ENCODE measurements at regions not wholly inside any gene's neighbourhood (a gene's known extent, or its start where the extent isn't known, plus 50 kb on each side); places are given as distances from the start of the nearest gene placed in this dataset.
"Not testable (repeated sequence)": the region's sequence is repeated elsewhere in the genome, so short reads cannot be mapped to it uniquely, and the experiment has no call there.

DNA sequence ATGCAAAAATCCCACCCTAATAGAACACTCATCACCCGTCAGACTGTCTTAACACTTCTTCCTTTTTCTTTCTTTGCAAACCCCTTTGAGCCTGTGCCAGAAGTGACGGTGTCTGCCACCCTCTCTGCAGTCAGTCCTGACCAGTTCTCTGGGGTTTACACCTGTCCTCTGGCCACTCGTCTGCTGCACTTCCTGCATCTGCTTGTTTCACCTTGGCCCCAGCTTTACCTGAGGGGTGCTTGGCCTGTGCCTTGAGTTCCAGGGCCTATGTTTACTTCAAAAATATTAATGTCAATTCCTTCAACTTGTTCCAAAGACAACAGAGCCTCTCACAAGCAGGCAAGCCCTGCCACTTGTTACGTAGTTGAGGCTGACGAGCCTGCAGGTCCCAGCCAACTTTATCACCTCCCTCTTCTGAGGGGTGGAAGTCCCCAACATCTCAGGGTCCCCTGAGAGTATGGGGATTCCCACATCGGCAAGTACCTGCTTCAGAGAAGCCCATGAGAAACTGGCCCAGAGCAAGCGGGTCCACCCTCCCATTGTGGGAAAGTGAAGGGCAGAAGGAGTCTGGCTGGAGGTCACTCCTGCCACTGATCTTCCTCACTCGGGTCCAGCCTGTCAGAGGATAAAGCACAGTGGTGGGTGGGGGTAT lies 205.4 kb downstream of the DAD1 start:
- no peak for DNase-seq

DNA sequence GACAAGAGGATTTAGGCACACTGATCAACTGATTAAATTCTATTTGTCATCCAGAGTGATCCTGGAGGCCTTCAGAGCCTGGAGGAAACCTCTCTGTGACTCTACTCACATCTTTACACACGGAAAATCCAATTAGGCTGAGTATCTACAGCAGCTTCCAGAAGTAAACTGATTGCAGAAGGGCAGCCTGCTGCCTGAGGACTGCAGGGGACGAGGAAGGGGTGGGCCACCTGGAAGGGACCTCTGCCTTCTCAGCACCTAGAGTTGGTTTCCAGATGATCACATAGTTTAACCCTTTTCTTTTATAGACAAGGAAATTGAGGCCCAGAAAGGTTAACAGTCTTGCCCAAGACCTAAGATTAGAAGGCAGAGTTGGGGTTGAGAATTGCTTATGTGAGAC lies 206.1 kb downstream of the DAD1 start:
- DNase-seq = no peak

DNA sequence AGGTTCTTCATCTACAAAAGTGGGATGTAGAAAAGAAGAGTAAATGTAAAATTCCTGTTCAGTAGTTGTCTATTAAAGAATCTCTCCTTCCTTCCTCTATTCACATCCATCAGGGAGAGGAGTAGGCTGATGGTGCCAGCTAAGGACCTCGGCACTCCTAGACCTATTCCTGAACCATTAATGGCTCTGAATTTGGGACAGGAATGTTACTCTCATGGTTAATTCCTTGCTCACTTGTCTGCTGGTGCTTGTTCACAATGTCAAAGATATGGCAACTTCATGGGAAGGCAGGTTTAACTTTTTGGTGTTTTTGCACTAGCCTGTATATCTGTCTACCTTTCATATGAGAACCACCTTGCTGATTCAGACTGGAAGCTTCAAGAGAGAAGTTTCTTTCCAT lies 206.6 kb downstream of the DAD1 start:
- no peak for DNase-seq

DNA sequence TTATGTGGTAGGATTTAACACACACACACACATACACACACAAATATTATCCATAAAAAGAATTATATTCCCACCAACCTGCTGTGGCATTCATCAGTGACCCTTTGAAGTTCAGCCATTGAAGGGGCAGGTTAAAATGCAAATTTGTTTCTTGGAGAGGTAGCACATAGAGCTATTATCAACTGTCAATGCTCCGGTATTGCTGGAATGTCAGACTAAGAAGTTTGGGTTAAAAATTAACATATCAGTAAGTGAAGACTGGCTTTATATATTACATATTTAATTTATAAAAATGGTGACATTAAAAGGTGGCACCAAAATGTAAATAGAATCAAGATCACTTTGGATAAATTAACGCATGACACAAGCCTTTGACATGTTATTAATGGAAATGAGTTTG lies 207.3 kb downstream of the DAD1 start:
- DNase-seq = no peak

DNA sequence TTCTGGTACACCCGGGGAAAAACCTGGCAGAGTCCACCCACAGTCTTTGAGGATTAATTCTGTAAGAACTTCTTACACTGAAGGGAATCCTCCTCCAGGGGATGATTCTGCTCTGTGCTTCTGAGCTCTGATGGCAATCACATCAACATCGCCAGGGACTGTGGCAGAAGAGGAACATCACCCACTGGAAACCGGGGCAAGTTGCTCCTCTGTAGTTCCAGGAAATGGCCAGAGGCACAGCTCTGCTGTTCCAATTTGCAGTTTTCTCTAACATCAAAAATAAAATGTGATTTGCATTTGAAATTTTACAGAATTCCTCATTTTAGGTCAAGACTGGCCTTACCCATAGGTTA lies 207.6 kb downstream of the DAD1 start:
- DNase-seq = no peak

DNA sequence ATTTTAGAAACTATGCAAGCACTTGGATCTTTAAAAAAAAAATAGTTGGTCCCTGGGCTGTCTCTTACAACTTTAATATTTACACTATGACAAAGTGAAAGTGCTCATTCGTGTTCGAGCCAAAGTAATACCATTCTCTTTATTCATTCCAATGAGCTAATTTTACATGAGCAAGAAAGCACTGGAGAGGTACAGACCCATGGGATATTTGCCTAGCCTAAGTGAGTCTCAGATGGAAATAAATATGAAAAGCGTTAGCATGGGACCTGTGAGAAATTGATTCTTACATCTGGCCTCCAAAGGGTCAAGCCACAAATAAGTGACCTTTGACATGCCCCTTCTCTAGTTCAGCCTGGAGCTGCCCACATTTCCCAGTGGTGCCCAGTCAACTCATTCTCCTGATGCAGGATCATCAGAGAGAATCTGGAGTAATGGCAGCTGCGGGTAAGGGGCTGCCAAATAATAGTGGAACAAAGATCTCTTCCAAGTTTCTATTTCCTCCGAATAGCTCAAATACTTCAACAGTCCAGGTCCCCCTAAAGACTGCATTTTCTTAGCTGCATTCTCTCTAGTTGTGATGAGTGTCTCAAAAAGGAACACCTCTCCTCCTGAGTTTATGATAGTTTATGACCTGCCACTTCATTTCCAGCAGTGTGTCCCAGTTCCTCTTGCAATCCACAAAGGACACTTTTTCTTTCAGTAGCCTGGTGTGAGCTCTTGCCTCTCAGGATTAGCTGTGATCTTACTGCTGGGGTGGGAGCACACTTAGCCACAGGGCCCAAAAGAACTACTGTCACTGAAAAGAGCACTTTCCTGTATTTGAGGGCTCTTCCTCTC lies 208.2 kb downstream of the DAD1 start:
- no peak for DNase-seq

DNA sequence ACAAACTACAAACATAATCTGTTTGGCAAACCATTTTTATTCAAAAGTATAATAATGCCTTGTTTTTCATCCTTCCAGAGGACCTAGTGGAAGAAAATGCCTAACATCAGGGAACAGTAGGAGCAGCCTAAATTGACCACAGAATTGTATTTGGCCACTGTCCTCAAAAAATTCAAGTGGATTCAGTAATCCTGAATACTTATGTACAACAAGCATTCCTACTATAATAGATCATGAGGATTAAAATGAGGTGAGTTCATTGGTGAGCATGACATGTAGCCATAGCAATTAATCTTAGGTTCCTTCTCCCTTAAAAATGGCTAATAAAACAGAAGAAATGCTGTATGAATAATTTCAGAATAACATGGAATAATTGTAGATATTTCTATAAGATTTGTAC lies 209.3 kb downstream of the DAD1 start:
- no peak for DNase-seq

DNA sequence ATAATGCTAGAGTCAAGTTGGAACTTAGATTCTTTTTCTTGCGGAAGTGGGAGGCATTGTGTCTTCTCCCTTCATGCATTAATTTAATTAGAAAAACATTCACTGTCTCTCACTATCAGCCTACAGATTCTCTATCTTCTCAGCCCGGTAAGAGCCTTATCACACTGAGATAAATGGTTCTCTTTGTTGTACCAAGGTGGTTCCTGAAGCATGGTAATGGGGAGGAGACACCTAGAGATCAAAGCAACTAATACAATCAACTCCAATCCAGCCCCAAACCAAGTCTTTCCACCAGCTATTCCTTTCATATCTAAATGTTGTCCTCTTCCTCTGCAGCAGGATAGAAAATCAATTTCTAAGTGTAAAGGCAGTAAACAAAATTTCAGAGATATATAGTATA lies 210.8 kb downstream of the DAD1 start:
- no peak for DNase-seq

DNA sequence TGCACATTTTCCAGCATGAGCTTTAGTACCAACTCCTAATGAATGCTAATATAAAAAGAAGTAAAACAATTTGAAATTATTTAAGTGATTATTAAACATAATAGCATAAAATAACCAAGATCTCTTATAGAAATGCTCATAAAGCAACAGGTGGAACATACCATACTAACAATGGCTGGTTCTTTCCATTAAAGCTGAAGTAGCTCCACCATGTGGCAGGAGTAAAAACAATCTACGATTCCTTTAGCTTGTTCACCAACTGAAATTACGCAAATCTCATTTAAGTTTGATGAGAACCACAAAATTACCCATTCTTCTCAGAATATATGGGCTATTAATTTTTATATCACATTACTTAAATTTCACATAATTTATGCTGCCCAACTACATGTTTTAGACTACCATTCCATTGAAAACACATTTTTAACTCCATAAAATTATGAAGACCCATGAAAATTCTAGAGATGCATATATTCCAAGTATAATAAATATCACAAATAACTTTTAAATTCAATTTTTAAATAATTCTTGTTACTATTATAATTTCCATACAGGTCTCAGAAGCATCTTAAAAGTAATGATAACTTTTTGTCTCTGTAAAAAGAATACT lies 213.6 kb downstream of the DAD1 start:
- DNase-seq = peak in 1 of 2 donors; percentile 18

DNA sequence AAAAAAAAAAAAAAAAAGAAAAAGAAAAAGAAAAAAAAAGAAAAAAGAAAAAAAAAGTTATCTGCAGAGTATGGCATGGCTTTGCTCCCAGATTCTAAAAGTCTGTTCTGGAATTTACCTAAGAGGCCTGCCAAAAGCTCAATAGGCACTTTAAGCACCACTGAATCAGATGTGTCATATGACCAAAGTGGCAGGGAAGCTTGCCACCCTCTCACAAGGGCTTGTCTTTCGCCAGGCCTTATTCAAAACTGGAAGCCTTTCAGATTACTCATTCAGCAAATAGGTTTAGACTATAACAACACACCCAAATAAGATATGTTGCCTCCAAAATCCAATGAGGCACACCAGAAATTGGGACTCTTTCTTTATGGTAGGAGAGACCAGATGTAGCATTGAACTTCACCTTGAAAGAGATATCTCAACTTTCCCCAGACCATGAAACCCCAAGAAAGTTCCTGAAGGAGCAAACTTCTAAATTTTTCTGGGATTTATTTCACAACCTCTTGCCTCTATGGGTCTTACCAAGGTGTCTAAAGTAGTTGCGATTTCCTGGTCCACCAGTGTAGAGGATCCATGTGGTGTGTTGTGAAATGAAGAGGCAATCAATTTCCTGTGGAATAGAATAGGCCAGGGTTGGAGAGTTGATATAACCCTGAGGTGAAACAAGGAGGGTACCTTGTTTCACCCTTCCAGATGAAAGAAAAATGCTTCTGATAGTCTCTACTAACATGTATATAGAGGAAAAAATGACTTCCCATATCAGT lies 218.8 kb downstream of the DAD1 start:
- no peak for DNase-seq

DNA sequence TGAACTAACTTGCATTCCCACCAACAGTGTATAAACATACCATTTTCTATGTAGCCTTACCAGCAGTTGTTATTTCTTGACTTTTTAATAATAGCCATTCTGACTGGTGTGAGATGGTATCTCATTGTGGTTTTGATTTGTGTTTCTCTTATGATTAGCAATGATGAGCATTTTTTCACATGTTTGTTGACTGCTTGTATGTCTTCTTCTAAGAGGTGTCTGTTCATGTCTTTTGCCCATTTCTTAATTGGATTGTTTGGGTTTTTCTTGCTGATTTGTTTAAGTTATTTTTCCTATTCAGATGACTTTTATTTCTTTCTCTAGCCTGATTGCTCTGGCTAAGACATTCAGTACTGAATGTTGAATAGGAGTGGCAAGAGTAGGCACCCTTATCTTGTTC lies 230.3 kb downstream of the DAD1 start:
- DNase-seq = no peak

DNA sequence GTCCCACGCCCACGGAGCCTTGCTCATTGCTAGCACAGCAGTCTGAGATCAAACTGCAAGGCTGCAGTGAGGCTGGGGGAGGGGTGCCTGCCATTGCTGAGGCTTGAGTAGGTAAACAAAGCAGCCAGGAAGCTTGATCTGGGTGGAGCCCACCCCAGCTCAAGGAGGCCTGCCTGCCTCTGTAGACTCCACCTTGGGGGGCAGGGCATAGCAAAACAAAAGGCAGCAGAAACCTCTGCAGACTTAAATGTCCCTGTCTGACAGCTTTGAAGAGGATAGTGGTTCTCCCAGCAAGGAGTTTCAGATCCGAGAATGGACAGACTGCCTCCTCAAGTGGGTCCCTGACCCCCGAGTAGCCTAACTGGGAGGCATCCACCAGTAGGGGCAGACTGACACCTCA lies 239.7 kb downstream of the DAD1 start:
- not testable (repeated sequence) for DNase-seq

DNA sequence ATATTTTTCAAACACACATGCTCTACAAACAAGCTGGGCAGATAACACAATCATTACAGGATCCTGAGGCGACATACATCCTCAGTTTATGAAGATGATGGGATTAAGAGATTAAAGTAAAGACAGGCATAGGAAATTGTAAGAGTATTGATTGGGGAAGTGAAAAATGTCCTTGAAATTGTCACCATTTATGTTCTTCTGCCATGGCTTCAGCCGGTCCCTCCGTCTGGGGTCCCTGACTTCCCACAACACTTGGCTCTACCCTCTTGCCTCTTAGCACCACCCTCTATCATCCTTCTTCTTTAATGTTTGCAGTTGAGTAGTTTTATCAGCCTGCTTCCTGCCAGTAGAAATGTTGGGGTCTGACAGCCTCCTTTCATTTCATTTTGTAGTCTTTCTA lies 244.4 kb downstream of the DAD1 start:
- no peak for DNase-seq

DNA sequence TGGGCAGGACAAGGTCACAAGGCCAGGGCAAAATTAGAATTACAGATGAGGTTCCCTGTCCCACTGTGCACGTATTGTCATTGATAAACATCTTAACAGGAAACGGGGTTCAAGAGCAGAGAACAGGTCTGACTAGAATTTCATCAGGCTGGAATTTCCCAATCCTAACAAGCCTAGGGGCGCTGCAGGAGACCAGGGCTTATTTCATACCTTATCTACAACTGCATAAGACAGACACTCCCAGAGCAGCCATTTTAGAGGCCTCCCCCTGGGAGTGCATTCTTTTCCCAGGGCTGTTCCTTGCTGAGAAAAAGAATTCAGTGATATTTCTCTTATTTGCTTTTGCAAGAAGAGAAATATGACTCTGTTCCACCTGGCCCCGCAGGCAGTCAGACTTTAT lies 244.8 kb downstream of the DAD1 start:
- not testable (repeated sequence) for DNase-seq

DNA sequence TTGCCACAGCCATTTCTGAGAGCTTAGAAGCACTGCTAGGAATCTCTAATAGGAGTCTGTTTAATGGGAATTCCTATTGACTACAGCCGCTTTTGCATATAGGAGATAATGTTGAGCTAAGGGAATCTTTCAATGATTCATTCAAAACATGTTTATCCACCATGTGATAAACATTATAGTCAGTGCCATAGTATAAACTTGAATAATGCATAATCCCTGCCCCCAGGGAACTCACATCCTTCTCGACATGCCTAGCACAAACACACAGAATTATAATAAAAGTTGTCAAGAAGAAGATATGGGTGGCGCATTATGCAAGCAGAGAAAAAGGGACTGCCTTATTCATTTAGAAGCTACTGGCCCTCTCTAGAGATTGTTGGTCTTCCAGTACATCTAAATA lies 248.0 kb downstream of the DAD1 start:
- no peak for DNase-seq

DNA sequence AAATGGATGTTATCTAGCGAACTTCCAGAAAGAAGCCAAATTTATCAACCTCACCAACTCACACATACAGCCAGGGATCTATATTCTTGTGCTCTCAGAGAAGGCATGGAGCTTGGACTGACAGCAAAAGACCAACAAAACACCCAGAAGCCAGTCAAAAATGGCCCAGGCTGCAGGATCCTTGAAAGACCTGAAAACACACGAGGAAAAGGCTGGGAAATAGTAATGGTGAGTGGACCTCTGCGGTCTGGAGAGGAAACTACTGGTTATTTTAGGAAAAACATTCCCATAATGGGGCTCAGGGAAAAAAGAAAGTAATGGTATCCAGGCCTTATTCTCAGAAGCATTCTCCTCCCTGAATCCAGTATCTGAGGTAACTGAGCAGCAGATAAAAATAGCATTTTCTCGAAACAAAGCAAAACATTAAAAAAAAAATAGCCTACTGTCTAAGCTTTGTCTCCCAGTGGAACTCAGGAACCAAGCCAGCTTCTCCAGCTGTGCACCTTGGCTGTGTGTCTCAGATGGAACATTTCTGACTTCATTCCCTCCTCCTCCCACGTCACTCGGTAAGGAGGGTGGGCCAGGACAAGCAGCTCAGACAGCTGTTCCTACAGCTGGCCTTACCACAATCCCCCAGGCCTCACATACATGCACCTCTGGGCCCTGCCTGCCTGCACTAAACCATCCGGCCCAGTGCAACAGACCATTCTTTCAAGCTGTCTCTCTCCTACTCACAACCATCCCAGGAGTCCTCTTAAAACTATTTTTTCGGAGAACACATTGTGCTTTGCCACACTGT lies 249.9 kb downstream of the DAD1 start:
- no peak for DNase-seq

DNA sequence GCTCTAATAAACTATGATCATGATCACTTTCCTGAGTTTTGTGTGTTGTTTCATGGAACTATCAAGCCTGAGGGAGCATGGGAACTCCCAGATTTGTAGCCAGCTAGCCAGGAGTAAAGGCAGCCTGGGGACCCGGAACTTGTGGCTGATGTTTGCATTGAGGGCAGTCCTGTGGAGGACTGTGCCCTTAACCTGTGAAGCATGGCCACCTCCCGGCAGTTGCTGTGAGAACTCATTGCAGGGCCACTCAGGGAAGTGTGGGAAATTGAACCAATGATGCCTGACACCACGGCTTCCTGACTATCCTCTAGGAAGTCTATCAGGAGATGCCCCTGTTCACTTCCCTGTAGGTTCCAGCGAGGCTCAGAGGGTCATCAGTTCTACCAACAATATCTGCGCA lies 250.6 kb downstream of the DAD1 start:
- DNase-seq = no peak

DNA sequence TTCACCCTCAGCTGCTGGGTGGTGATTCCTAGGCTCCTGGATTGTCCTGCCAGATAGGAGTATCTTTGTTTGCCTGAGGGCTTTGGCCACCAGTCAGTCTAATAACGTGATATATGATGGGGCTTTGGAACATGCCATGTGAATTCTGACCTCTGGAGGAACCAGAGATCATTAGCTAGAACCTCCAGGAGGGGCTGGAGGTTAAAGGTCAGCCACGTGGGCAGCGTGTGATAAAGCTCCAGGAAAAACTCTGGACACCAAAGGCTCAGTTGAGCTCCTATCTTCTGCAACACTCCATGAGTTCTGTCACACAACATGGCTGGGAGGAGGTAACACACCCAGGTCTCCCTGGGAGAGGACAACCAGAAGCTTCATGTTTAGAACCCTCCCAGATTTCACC lies 251.1 kb downstream of the DAD1 start:
- DNase-seq = no peak

DNA sequence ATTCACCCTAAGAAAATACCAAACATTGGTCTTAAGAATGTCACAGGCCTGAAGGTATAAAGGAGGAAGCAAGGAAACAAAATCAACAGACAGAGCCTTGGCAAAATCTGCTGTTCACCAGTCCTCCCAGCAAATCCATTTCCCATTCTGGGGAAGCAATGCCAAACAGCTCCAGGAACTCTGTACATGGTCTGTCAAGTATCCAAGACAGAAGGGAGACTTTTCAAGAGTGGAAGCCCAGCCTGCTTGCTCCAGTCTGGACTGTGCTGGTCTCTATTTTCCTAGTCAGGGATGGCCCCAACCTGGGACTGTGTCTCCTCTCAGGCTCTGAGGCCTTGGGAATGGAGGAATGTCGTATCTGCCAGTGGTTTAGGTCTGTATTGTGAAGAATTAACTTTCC lies 251.5 kb downstream of the DAD1 start:
- no peak for DNase-seq

DNA sequence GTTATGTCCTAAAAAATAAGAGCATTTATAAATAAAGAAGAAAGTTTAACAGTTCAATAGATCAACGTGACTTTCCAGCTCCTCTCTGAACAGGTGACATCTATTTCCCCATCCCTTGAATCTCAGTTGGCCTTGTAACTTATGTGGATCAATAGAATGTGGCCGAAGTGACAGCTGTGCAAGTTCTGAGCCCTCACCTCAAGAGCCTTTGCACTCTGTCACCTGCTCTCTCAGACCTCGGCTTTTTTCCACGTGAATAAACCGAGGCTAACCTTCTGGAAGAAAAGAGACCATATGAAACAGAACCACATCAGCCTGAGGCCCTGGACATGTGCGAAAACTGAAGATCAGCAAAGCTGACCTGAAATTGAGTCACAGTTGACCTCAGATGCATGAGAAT lies 253.0 kb downstream of the DAD1 start:
- no peak for DNase-seq

DNA sequence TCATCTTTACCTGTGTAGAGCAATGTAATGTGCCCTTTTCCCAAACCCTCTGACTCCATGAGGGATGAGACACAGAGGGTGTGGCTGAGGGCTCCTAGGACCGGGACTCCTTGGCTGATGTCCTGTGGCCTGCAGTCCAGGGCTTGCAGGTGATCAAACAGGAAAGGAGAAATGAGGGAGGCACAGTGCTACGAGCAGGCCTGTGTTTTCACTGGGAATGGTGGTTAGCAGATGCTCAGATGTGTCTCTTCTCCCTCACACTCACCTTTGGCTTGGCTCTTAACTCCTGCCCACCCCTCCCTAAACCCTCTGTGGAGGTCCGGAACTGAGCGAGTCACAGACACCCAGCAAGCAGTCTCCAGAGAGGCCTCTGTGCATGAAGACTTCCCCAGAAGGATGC lies 254.4 kb downstream of the DAD1 start:
- no peak for DNase-seq

DNA sequence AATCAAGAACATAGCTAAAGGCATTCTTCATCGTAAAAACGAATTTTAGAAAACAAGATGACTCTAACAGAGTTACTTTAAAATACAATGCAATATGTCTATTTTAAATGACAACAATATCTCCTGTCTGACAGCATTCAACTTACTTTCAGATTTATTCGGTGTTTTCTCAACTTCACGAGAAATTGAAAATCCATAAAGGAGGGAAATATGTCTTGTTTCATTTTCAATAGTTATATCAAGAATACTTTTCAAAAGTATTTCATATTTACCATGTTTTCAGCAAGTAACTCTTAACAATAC lies 254.8 kb downstream of the DAD1 start:
- DNase-seq = no peak
